Type B pancreatic cell (in vitro differentiated cells): ENCODE measurements at regions not wholly inside any gene's neighbourhood (a gene's known extent, or its start where the extent isn't known, plus 50 kb on each side); places are given as distances from the start of the nearest gene placed in this dataset.

ENCODE experiments used
- DNase-seq: peaks from one replicate; pipeline ENCODE4 v3.0.0; 2021; ENCODE audit warnings: mixed read lengths; ENCODE audit not compliant: unreplicated experiment; ENCODE audit errors: extremely low spot score
- H3K27ac Mint-ChIP-seq: 2 replicates; pipeline ENCODE4 v1.8.0; 2021; ENCODE audit warnings: mild to moderate bottlenecking, mixed read lengths
- H3K27me3 Mint-ChIP-seq: 2 replicates; pipeline ENCODE4 v1.8.0; 2021; ENCODE audit warnings: mixed read lengths
- H3K36me3 Mint-ChIP-seq: 2 replicates; pipeline ENCODE4 v1.8.0; 2021; ENCODE audit warnings: mixed read lengths
- H3K4me1 Mint-ChIP-seq: one replicate; pipeline ENCODE4 v1.8.0; 2021; ENCODE audit warnings: mixed read lengths; ENCODE audit not compliant: unreplicated experiment
- H3K4me3 Mint-ChIP-seq: 2 replicates; pipeline ENCODE4 v1.8.0; 2021; ENCODE audit warnings: mild to moderate bottlenecking, mixed read lengths
- H3K9me3 Mint-ChIP-seq: 2 replicates; pipeline ENCODE4 v1.8.0; 2021; ENCODE audit warnings: mixed read lengths
- CTCF ChIP-seq: fragments of 200-600 bp; sonication (generic); conservative IDR thresholded peaks from 2 replicates; pipeline ENCODE4 v1.5.0; 2021; ENCODE audit warnings: antibody characterized with exemption, mild to moderate bottlenecking

DNA sequence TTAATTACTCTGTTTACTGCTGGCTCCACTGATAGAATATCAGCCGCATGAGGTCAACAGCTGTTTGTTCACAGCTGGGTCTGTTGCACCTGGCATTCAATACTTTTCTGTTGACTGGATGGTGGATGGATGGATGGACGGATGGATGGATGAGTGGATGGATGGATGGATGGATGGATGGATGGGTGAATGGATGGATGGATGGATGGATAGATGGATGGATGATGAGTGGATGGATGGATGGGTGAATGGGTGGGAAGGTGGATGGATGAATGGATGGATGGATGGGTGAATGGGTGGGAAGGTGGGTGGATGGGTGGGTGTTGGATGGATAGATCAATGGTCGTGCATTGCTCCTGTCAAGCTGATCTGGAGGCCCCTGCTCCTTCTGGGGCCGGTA lies 422.2 kb upstream of the SULF2 start:
- H3K36me3 Mint-ChIP-seq: no peaks in the 10 kb centered on the region
- peaks cover 20% of the 10 kb centered on the region for H3K4me1 Mint-ChIP-seq
- no peaks in the 10 kb centered on the region for H3K9me3 Mint-ChIP-seq

GRCh38 chr20:48205786-48206185 lies 420.5 kb upstream of the SULF2 start:
- Mint-ChIP-seq H3K36me3 (no peaks in the 10 kb centered on the region), H3K27me3 (peaks cover 8% of the 10 kb centered on the region), H3K9me3 (no peaks in the 10 kb centered on the region), H3K4me1 (peaks cover 11% of the 10 kb centered on the region), H3K27ac (no peak overlapping the region), H3K4me3 (no peak overlapping the region)
- DNase-seq: no peak
- no peak for TF ChIP-seq CTCF

More for the DNA sequence above, 422.2 kb upstream of the SULF2 start:
- no peak for DNase-seq
- no peak for TF ChIP-seq CTCF
- Mint-ChIP-seq H3K27ac (no peak overlapping the region), H3K27me3 (peaks cover 11% of the 10 kb centered on the region), H3K4me3 (no peak overlapping the region)

DNA sequence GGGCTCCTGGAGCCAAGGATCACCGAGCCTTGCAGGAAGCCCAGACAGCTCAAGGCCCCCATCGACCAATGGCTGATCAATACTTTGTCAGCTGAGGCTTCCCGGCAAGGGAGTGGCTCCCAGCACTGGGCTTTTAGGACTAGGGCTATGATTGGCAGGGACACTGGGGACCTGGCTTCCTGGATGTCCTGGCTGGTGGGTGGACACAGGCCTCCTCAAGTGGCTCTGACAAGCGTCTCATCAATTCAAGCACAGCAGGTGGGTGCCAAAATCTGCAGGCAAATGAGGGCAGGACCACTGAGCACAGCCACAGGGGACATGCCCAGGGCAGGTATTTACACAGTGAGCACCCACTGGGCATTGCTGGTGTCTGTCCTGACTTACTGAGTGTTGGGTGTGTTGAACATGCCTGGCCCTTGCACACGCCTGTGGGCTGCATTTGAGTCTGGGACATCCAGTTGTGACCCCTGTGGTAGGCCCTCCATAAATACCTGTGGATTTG lies 420.1 kb upstream of the SULF2 start:
- no peak for TF ChIP-seq CTCF
- no peaks in the 10 kb centered on the region for H3K9me3 Mint-ChIP-seq
- no peak overlapping the region for H3K27ac Mint-ChIP-seq
- H3K4me3 Mint-ChIP-seq: no peak overlapping the region
- peaks cover 8% of the 10 kb centered on the region for H3K27me3 Mint-ChIP-seq
- no peak for DNase-seq
- no peaks in the 10 kb centered on the region for H3K36me3 Mint-ChIP-seq
- H3K4me1 Mint-ChIP-seq: peaks cover 11% of the 10 kb centered on the region

GRCh38 chr20:48204499-48204898 lies 419.2 kb upstream of the SULF2 start:
- DNase-seq: no peak
- Mint-ChIP-seq H3K4me3 (no peak overlapping the region), H3K4me1 (peaks cover 17% of the 10 kb centered on the region), H3K27me3 (peaks cover 12% of the 10 kb centered on the region), H3K36me3 (no peaks in the 10 kb centered on the region), H3K9me3 (no peaks in the 10 kb centered on the region), H3K27ac (no peak overlapping the region)
- TF ChIP-seq CTCF: no peak

GRCh38 chr20:48203252-48203651 lies 418.0 kb upstream of the SULF2 start:
- no peak for DNase-seq
- Mint-ChIP-seq H3K9me3 (no peaks in the 10 kb centered on the region), H3K4me3 (no peak overlapping the region), H3K36me3 (no peaks in the 10 kb centered on the region), H3K27me3 (peaks cover 12% of the 10 kb centered on the region), H3K4me1 (peaks cover 26% of the 10 kb centered on the region), H3K27ac (no peak overlapping the region)
- TF ChIP-seq CTCF: no peak
